Mucosa of rectum (tissue), 2 donors: ENCODE measurements at regions not wholly inside any gene's neighbourhood (a gene's known extent, or its start where the extent isn't known, plus 50 kb on each side); places are given as distances from the start of the nearest gene placed in this dataset.

Source experiments
- H3K27ac ChIP-seq, 2 donors: one replicate each; pipeline ENCODE4 v1.7.0; 2013; ENCODE audit warnings: inconsistent platforms in 2 of 2, low read depth in 2 of 2, low read length in 2 of 2
- H3K27me3 ChIP-seq, 2 donors: one replicate each; pipeline ENCODE4 v1.7.0; 2013; ENCODE audit warnings: low read length in 2 of 2; ENCODE audit not compliant: control insufficient read depth in 2 of 2, insufficient read depth in 2 of 2
- H3K36me3 ChIP-seq, 2 donors: one replicate each; pipeline ENCODE4 v1.7.0; 2013; ENCODE audit warnings: low read length in 2 of 2; ENCODE audit not compliant: control insufficient read depth in 2 of 2, insufficient read depth in 2 of 2
- H3K4me1 ChIP-seq, 2 donors: one replicate each; pipeline ENCODE4 v1.7.0; 2013; ENCODE audit warnings: low read length in 2 of 2, mild to moderate bottlenecking in 1 of 2; ENCODE audit not compliant: control insufficient read depth in 2 of 2, insufficient read depth in 2 of 2
- H3K4me3 ChIP-seq, 2 donors: one replicate each; pipeline ENCODE4 v1.7.0; 2013; ENCODE audit warnings: low read length in 2 of 2
- H3K9ac ChIP-seq, 2 donors: one replicate each; pipeline ENCODE4 v1.7.0; 2013; ENCODE audit warnings: low read length in 2 of 2, low read depth in 1 of 2, mild to moderate bottlenecking in 1 of 2
- H3K9me3 ChIP-seq, 2 donors: one replicate each; pipeline ENCODE4 v1.7.0; 2013; ENCODE audit warnings: low read length in 2 of 2; ENCODE audit not compliant: control insufficient read depth in 2 of 2
- donor health status: healthy.
- donor health status: Normal muscosa, but diverticular disease.

DNA sequence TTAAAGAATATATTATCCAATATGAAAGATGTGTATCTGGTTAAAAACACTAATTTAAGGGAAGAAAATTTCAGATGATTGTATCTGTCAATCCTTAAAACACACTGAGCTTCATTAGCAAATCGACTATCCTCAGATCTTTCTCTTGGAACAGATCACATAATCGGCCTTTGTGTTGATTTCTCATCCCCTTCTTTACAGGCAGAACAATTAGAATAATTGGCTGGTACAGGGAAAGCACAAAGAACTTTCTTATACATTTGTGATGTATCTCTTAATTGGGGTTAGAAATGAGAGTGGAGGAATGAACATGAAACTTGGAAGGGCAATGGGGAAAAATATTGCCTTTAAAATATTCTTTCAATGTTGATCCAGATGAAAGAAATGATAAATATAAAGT is 662.1 kb downstream of the TLE4 start:
- Histone ChIP-seq H3K9ac (no peak overlapping the region), H3K27me3 (no peaks in the 10 kb centered on the region), H3K27ac (no peak overlapping the region), H3K36me3 (no peaks in the 10 kb centered on the region), H3K4me1 (no peaks in the 10 kb centered on the region), H3K9me3 (peaks cover 3 to 5% of the 10 kb centered on the region in 2 donors), H3K4me3 (no peak overlapping the region)

DNA sequence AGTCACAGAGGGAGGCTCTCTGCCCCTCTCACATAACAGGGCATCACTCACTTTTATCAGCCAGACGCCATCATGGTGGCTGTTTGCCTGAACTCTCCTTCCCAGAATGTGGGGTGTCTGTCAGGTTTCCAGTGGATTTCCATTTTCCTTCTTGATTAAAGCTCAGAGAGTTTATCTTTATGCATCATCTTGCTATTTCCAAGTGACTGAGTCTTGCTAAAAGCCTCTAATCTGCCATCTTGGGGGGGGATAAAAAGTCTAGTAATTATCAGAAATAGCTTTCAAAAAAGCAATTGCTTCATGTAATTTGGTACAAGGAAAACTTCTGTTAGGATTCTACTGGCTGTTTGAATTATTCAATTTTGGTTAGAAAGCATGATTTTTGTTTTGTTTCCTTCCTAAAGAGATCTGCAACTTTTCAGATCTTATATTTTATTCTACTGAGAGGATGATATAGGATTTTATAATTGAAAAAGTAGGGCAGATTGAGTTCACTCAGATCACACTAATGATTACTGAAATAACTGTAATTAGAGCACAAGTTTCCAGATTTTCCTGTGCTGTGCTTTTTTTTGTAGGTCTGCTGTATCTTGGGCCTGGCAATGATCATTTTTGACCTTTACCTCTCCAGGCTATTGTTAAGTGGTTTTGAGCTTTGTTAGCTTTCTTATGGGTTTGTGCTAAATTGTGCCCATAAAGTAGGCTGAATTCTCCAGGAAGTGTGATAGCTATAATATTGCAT is 661.5 kb downstream of the TLE4 start:
- H3K27ac ChIP-seq, result no peak overlapping the region
- no peaks in the 10 kb centered on the region for H3K4me1 ChIP-seq
- no peaks in the 10 kb centered on the region for H3K27me3 ChIP-seq

DNA sequence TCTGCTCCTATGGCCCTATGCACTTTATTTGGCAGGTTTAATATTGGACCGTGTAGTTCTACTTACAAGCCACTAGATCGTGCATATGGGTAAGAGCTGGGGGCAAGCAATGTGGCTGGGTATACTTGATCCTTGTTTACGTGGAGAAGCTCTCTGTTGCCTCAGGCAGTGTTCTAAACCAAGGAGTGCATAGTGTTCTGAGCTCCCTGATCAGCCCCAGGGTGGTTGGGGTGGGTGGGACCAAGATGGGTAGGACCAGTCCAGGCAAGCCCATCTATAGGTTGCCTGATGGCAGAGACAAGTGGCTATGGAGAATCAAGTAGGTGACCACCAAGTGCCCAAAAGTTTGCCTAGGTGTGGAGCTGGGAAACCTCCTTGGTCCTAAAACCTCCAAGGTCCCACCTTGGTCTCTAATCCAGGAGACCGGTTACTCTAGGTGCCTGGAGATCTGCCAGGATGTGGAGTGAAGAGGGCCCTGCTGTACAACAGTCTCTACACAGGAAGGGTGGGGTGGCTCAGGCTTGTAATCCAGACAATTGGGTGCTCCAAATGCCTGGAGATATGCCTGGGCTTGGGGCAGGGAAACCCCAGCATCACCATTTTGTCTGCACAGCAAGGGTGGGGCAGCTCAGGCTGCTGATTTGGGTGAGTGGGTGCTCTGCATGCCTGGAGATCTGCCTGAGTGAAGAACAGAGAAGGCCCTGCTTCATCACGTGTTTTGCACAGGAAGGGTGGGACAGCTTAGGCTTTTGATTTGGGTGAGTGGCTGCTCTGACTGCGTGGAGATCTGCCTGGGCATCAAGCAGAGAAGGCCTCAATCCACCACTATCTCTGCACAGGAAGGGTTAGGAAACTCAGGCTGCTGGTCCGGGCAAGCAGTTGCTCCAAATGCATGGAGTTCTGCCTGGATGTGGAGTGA is 659.8 kb downstream of the TLE4 start:
- Histone ChIP-seq H3K9ac (no peak overlapping the region), H3K27me3 (no peaks in the 10 kb centered on the region), H3K4me1 (no peaks in the 10 kb centered on the region), H3K27ac (no peak overlapping the region), H3K36me3 (no peaks in the 10 kb centered on the region), H3K9me3 (peaks cover 0 to 5% of the 10 kb centered on the region in 2 donors), H3K4me3 (no peak overlapping the region)

More for the DNA sequence above, 661.5 kb downstream of the TLE4 start:
- H3K36me3 ChIP-seq, result no peaks in the 10 kb centered on the region
- H3K9ac ChIP-seq, result no peak overlapping the region
- peaks cover 2 to 5% of the 10 kb centered on the region in 2 donors for H3K9me3 ChIP-seq
- no peak overlapping the region for H3K4me3 ChIP-seq

DNA sequence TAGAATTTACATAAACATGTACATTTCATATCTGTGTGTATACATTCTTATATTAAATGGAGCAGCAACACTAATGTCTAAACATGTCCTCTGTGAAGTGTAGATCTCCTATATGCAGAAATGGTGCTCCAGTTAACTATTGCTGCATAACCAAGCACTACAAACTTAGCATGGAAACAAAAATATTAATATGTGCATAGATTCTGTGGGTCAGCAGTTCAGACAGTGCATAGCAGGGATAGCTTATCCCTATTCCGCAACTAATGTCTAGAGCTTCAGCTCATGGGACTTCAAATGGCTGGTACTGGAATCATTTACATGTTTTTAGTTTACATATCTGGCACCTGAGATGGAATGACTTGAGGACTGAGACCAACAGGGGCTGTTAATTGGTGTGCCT is 652.1 kb downstream of the TLE4 start:
- no peaks in the 10 kb centered on the region for H3K27me3 ChIP-seq
- H3K4me1 ChIP-seq, result no peaks in the 10 kb centered on the region
- no peak overlapping the region for H3K4me3 ChIP-seq
- H3K9ac ChIP-seq, result no peak overlapping the region
- no peaks in the 10 kb centered on the region for H3K9me3 ChIP-seq
- no peaks in the 10 kb centered on the region for H3K36me3 ChIP-seq
- H3K27ac ChIP-seq, result no peak overlapping the region

DNA sequence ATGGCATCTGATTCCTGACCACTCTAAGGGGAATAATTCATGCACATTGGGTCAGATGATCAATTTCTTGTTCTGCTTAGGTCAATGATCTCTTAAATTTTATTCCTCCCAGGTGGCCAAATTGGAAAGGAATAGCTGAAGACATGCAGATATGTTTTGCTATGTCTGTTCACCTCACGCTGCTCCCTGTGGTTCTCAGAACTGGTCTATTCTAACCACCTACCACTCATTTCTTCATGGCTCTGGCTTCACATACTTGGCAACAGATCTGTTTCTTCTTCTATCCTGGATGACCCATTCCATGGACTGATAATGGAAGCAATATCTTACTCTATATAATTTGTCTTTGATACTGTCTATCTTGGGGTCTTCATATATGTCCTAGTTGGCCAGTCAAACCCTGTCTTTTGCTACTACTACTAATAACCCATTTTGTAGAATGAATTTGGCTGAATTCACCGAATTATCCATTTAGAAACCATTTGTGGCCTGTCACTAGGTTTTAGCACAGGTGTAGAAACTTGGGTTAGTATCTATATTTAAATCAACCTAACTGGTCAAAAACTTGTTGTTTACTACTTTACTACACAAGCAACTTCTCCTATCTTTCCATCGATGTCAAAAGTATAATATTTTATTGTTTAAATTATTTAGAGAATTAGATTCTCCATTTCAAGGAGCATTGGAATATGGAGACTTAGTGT is 650.9 kb downstream of the TLE4 start:
- H3K27me3 ChIP-seq, result no peaks in the 10 kb centered on the region
- H3K27ac ChIP-seq, result no peak overlapping the region
- no peak overlapping the region for H3K9ac ChIP-seq
- H3K4me1 ChIP-seq, result no peaks in the 10 kb centered on the region
- no peaks in the 10 kb centered on the region for H3K36me3 ChIP-seq
- H3K9me3 ChIP-seq, result no peaks in the 10 kb centered on the region
- no peak overlapping the region for H3K4me3 ChIP-seq

DNA sequence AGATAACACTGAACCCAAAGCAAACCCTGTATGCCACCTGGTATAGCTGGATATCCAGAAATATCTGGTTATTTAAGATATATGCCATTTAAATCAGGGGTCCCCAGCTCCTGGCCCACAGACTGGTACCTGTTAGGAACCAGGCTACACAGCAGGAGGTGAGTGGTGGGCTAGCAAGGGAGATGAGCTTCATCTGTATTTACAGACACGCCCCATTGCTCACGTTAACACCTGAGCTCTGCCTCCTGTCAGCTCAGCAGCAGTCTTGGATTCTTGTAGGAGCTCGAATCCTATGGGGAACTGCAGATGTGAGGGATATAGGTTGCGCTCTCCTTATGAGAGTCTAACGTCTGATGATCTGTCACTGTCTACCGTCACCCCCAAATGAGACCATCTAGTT is 646.6 kb downstream of the TLE4 start:
- H3K9ac ChIP-seq, result no peak overlapping the region
- no peaks in the 10 kb centered on the region for H3K9me3 ChIP-seq
- H3K27me3 ChIP-seq, result no peaks in the 10 kb centered on the region
- no peak overlapping the region for H3K27ac ChIP-seq
- no peaks in the 10 kb centered on the region for H3K36me3 ChIP-seq
- H3K4me3 ChIP-seq, result no peak overlapping the region
- H3K4me1 ChIP-seq, result no peaks in the 10 kb centered on the region

DNA sequence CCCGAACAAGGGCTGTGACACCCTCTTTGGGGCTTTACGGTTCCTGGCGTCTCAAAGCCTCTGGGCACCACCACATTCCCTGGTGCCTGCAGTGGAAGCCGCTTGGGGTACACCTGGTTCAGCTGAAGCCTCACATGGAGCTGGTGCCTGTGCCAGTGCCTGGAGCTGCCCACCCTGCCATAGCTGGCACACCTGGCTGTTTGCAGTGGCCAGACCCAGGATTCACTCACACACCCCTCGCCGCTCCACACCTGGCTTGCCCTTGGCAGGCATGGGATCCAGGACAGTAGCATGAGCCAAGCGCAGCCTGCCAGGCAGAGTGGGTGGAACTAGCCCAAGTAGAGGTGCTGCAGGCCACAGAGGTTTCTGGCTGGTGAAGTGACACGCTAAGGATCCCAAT is 641.8 kb downstream of the TLE4 start:
- no peaks in the 10 kb centered on the region for H3K36me3 ChIP-seq
- no peak overlapping the region for H3K27ac ChIP-seq
- H3K9me3 ChIP-seq, result no peaks in the 10 kb centered on the region
- H3K4me3 ChIP-seq, result no peak overlapping the region
- no peak overlapping the region for H3K9ac ChIP-seq
- H3K4me1 ChIP-seq, result no peaks in the 10 kb centered on the region
- no peaks in the 10 kb centered on the region for H3K27me3 ChIP-seq

DNA sequence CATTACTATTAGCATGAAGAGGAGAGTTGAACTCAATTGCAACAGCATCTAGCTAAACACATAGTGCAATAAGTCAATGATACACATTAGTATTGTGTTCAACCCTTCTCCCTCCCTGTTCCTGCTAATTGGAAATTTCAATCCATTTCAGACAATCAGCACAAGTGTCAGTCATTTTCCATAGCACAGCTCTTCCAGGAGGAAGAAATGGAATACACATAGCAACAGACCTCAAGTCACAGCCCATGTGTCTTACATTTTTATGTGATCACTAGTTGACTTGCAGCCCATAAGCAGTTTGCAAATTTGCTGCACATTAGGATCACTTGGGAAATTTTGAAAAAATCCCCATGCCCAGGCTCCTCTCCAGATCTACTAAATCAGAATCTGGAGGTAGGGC is 636.9 kb downstream of the TLE4 start:
- H3K4me1 ChIP-seq, result no peaks in the 10 kb centered on the region
- no peaks in the 10 kb centered on the region for H3K9me3 ChIP-seq
- H3K27me3 ChIP-seq, result no peaks in the 10 kb centered on the region
- H3K4me3 ChIP-seq, result no peak overlapping the region
- H3K36me3 ChIP-seq, result no peaks in the 10 kb centered on the region
- H3K27ac ChIP-seq, result no peak overlapping the region
- H3K9ac ChIP-seq, result no peak overlapping the region

DNA sequence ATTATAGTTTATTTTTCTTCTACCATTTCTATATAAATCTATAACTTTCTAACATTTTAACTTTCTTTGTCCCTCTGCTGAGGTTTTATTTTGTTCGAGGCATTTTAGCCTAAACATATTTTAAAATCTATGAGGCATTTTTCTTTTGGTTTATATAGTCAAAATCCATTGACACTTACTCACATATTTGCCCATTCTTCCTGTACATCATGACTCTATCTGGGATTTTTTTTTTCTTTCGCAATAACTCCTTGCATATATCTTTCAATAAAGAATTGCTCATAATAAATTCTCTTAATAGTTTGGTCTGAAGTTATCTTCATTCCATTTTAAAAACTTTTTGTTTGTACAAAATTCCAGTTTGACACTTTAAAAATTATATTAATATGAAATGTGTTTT is 632.3 kb downstream of the TLE4 start:
- H3K4me1 ChIP-seq, result no peaks in the 10 kb centered on the region
- no peaks in the 10 kb centered on the region for H3K9me3 ChIP-seq
- H3K4me3 ChIP-seq, result no peak overlapping the region
- no peak overlapping the region for H3K27ac ChIP-seq
- H3K27me3 ChIP-seq, result no peaks in the 10 kb centered on the region
- H3K9ac ChIP-seq, result no peak overlapping the region
- H3K36me3 ChIP-seq, result no peaks in the 10 kb centered on the region

DNA sequence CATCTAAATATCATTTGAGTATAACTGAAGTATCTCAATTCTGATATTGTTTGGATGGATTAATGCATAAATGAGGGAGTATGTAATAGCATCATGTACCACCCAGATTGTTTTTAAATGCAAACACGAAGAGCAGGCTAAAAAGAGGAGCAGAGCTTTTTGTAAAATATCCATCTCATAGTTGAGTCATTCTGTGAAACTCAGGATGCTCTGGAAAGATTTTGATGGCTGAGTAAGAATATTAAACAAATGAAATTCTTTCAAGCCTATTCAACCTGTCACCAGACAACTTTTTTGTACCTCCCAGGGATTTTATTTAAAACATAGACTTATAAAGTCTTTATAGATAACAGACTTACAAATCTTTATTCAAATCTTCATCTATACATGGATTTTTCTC is 625.9 kb downstream of the TLE4 start:
- no peak overlapping the region for H3K4me3 ChIP-seq
- H3K27ac ChIP-seq, result no peak overlapping the region
- no peaks in the 10 kb centered on the region for H3K4me1 ChIP-seq

More for the DNA sequence above, 625.9 kb downstream of the TLE4 start:
- H3K27me3 ChIP-seq, result no peaks in the 10 kb centered on the region
- H3K9ac ChIP-seq, result no peak overlapping the region
- H3K36me3 ChIP-seq, result no peaks in the 10 kb centered on the region
- H3K9me3 ChIP-seq, result no peaks in the 10 kb centered on the region
